22Rv1 (cell line): ENCODE measurements at regions not wholly inside any gene's neighbourhood (a gene's known extent, or its start where the extent isn't known, plus 50 kb on each side); places are given as distances from the start of the nearest gene placed in this dataset.

ENCODE experiments used
- ZFX ChIP-seq: fragments of 450-650 bp; IDR thresholded peaks from 2 replicates; pipeline ENCODE4 v1.6.1; 2017; ENCODE audit warnings: antibody characterized with exemption, borderline replicate concordance
- TF ChIP-seq, protein P1 (sequence below): fragments of 450-650 bp; IDR thresholded peaks from 2 replicates; pipeline ENCODE4 v1.5.1; 2017; ENCODE audit warnings: mild to moderate bottlenecking

- TF ChIP-seq, protein P1, sequence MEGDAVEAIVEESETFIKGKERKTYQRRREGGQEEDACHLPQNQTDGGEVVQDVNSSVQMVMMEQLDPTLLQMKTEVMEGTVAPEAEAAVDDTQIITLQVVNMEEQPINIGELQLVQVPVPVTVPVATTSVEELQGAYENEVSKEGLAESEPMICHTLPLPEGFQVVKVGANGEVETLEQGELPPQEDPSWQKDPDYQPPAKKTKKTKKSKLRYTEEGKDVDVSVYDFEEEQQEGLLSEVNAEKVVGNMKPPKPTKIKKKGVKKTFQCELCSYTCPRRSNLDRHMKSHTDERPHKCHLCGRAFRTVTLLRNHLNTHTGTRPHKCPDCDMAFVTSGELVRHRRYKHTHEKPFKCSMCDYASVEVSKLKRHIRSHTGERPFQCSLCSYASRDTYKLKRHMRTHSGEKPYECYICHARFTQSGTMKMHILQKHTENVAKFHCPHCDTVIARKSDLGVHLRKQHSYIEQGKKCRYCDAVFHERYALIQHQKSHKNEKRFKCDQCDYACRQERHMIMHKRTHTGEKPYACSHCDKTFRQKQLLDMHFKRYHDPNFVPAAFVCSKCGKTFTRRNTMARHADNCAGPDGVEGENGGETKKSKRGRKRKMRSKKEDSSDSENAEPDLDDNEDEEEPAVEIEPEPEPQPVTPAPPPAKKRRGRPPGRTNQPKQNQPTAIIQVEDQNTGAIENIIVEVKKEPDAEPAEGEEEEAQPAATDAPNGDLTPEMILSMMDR = no peak
- no peak for TF ChIP-seq ZFX
Observed at GRCh38 chr18:77551055-77551454, 301.4 kb downstream of the GALR1 start.
